ENCODE measurements at regions not wholly inside any gene's neighbourhood (a gene's known extent, or its start where the extent isn't known, plus 50 kb on each side); places are given as distances from the start of the nearest gene placed in this dataset.

DNA sequence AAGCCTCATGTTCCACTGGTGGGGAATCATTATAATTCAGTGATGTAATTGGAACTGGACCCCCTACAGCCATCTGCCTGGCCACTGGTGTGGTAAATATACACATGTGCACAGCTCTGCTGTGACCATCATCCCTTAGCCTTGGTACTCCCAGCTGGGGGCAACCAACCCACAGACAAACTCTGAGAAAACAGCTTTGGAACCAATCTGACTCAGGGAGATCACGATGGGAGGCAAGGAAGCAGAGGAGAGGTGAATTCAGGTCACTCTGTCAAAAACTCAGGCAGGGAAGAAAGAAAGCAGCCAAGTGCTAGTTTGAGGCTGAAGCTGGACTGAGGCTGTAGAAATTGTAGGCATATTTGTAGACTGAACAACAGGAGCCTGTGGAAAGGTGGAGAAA, 197.8 kb upstream of the GALNT2 start:
- Mint-ChIP-seq H3K27me3 (peaks cover 4% of the 10 kb centered on the region), H3K27ac (no peak overlapping the region), H3K36me3 (no peaks in the 10 kb centered on the region), H3K9me3 (no peaks in the 10 kb centered on the region), H3K4me3 (no peak overlapping the region), H3K4me1 (no peaks in the 10 kb centered on the region)

GRCh38 chr1:229869687-229870086, 197.4 kb upstream of the GALNT2 start:
- Mint-ChIP-seq H3K36me3 (no peaks in the 10 kb centered on the region), H3K4me1 (no peaks in the 10 kb centered on the region), H3K9me3 (no peaks in the 10 kb centered on the region), H3K27ac (peak overlapping the region in 1 of 3 donors; percentile 91), H3K27me3 (peaks cover 4% of the 10 kb centered on the region), H3K4me3 (no peak overlapping the region)

- Mint-ChIP-seq H3K36me3 (no peaks in the 10 kb centered on the region), H3K27ac (peak overlapping the region in 1 of 3 donors; percentile 91), H3K9me3 (no peaks in the 10 kb centered on the region), H3K4me1 (no peaks in the 10 kb centered on the region), H3K27me3 (peaks cover 4% of the 10 kb centered on the region), H3K4me3 (no peak overlapping the region)
Measured at GRCh38 chr1:229870381-229870780, 196.7 kb upstream of the GALNT2 start.

- no peaks in the 10 kb centered on the region for H3K4me1 Mint-ChIP-seq
- no peak overlapping the region for H3K4me3 Mint-ChIP-seq
- H3K27ac Mint-ChIP-seq = peak overlapping the region in 1 of 3 donors; percentile 24
- no peaks in the 10 kb centered on the region for H3K36me3 Mint-ChIP-seq
- H3K9me3 Mint-ChIP-seq = no peaks in the 10 kb centered on the region
- peaks cover 4% of the 10 kb centered on the region for H3K27me3 Mint-ChIP-seq
Measured at GRCh38 chr1:229871078-229871676, 195.9 kb upstream of the GALNT2 start.

GRCh38 chr1:229874136-229874535, 192.9 kb upstream of the GALNT2 start:
- Mint-ChIP-seq H3K27me3 (peaks cover 3% of the 10 kb centered on the region), H3K4me1 (peaks cover 0 to 2% (median 0%) of the 10 kb centered on the region in 3 donors), H3K9me3 (no peaks in the 10 kb centered on the region), H3K27ac (no peak overlapping the region), H3K4me3 (no peak overlapping the region), H3K36me3 (no peaks in the 10 kb centered on the region)

DNA sequence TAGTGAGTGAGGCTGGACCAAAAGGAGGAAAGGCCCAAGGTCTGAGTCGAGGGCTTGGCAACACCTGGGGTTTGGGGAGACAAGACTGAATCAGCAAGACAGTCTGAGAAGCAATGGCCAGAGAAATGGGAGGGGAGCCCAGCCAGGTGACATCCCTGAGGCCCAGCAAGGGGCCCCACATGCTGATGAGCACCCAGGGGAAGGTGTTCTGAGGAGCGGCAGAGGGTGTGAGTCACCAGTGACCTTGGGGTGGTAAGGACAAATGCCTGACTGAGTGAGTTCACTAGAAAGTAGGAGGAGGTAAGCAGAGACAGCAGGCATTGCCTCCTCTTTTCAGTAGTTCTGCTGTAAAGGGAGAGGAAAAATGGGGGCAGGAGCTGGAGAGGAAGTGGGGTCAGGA, 192.4 kb upstream of the GALNT2 start:
- no peaks in the 10 kb centered on the region for H3K9me3 Mint-ChIP-seq
- H3K36me3 Mint-ChIP-seq = no peaks in the 10 kb centered on the region
- peaks cover 0 to 2% (median 0%) of the 10 kb centered on the region in 3 donors for H3K4me1 Mint-ChIP-seq
- H3K27ac Mint-ChIP-seq = no peak overlapping the region
- H3K27me3 Mint-ChIP-seq = peaks cover 5% of the 10 kb centered on the region
- H3K4me3 Mint-ChIP-seq = no peak overlapping the region

DNA sequence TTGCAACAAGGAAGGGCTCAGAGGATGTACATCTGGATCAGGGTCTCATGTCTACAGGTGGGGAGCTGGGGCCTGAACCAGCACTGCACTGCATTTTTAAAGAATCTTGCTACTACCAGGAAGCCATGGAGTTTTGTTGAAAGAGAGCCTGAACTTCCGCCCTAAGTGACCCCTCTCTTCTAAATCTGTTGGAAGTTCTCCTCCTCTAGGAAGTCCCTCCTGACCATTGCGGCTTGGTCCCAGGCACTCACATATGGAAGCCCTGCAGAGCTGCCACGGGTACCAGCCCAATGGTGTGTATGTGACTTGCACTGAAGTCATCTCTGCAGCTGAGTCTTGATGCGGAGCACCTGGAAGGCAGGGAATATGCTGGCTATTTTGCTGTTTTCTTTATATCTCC, 192.0 kb upstream of the GALNT2 start:
- Mint-ChIP-seq H3K27me3 (peaks cover 9% of the 10 kb centered on the region), H3K4me3 (no peak overlapping the region), H3K9me3 (no peaks in the 10 kb centered on the region), H3K27ac (peak overlapping the region in 1 of 3 donors; percentile 19), H3K36me3 (no peaks in the 10 kb centered on the region), H3K4me1 (peaks cover 0 to 2% (median 0%) of the 10 kb centered on the region in 3 donors)

GRCh38 chr1:229879746-229880145, 187.3 kb upstream of the GALNT2 start:
- Mint-ChIP-seq H3K27me3 (peaks cover 24% of the 10 kb centered on the region), H3K4me1 (peaks cover 0 to 2% (median 0%) of the 10 kb centered on the region in 3 donors), H3K4me3 (no peak overlapping the region), H3K27ac (no peak overlapping the region), H3K9me3 (no peaks in the 10 kb centered on the region), H3K36me3 (no peaks in the 10 kb centered on the region)

DNA sequence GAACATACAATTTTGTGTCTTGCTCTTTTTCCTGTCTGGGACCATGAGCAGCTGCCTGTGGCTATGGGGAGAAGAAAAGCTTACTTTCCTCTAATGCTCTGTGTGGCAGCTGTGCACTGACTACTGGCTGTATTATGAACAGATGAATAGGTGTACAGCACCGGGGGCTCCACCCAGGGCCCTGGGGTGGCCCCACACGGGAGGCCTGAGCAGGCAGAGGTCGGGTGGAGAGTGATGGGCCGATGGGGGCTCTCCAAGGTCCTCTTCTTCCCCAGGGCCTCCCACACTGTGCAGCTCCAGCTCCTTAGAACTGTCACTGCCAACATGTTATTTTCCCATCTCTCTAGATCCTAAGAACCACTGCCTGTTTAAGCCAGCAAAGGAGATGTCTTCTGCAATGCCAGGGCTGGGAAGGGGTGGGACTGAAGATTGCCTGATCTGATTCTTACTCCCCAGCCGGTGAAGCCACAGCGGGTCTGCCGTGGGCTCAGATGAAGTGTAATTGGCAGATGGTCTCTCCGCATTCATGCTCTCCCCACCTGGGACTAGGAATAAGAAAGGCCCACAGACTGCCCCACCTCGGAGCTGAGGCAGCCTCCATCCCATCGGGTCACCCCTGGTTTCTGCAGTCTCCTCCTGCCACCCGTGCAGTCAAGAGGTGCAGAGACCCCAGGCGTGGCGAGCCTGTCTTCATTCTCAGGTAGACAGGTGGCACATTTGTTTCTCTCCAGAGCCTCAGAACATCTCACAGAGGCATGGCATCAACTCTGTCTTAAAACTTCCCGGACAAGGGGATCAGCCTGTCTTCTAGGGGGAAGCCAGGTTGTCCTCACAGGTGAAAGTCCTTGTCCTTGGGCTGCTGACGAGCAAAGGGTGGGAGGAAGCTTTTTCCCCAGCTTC, 186.5 kb upstream of the GALNT2 start:
- peaks cover 0 to 2% (median 0%) of the 10 kb centered on the region in 3 donors for H3K4me1 Mint-ChIP-seq
- H3K4me3 Mint-ChIP-seq = no peak overlapping the region
- no peaks in the 10 kb centered on the region for H3K36me3 Mint-ChIP-seq
- no peak overlapping the region for H3K27ac Mint-ChIP-seq
- peaks cover 24% of the 10 kb centered on the region for H3K27me3 Mint-ChIP-seq
- H3K9me3 Mint-ChIP-seq = no peaks in the 10 kb centered on the region

DNA sequence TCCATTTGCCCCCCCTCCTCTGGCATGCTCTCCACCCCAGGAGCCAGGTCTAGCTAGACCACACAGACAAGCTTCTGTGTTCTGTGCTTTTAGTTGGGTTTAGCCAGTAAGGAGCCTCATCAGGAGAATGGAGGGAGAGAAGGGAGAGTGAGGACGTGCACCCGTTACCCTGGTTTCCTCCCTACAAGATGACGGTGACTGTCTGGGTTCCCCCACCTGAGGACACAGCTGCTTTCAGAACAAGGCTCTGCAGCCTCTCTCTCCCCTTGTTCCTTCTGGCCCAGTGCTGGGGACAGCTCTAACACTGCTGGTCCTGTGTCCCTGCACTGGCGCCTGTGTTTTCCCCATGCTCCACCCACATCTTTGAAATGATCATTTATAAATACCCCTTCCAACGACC, 184.4 kb upstream of the GALNT2 start:
- no peaks in the 10 kb centered on the region for H3K36me3 Mint-ChIP-seq
- peaks cover 25% of the 10 kb centered on the region for H3K27me3 Mint-ChIP-seq
- no peak overlapping the region for H3K4me3 Mint-ChIP-seq
- no peaks in the 10 kb centered on the region for H3K9me3 Mint-ChIP-seq
- H3K27ac Mint-ChIP-seq = no peak overlapping the region
- H3K4me1 Mint-ChIP-seq = peaks cover 0 to 2% (median 0%) of the 10 kb centered on the region in 3 donors

- Mint-ChIP-seq H3K4me1 (peaks cover 0 to 2% (median 0%) of the 10 kb centered on the region in 3 donors), H3K4me3 (no peak overlapping the region), H3K27ac (no peak overlapping the region), H3K27me3 (peaks cover 23% of the 10 kb centered on the region), H3K9me3 (peaks cover 0 to 1% (median 0%) of the 10 kb centered on the region in 3 donors), H3K36me3 (no peaks in the 10 kb centered on the region)
Measured at GRCh38 chr1:229883504-229884200, 183.4 kb upstream of the GALNT2 start.

- Mint-ChIP-seq H3K4me3 (no peak overlapping the region), H3K4me1 (no peaks in the 10 kb centered on the region), H3K27ac (no peak overlapping the region), H3K36me3 (no peaks in the 10 kb centered on the region), H3K27me3 (peaks cover 20% of the 10 kb centered on the region), H3K9me3 (peaks cover 0 to 1% (median 0%) of the 10 kb centered on the region in 3 donors)
Measured at GRCh38 chr1:229884765-229885164, 182.3 kb upstream of the GALNT2 start.

DNA sequence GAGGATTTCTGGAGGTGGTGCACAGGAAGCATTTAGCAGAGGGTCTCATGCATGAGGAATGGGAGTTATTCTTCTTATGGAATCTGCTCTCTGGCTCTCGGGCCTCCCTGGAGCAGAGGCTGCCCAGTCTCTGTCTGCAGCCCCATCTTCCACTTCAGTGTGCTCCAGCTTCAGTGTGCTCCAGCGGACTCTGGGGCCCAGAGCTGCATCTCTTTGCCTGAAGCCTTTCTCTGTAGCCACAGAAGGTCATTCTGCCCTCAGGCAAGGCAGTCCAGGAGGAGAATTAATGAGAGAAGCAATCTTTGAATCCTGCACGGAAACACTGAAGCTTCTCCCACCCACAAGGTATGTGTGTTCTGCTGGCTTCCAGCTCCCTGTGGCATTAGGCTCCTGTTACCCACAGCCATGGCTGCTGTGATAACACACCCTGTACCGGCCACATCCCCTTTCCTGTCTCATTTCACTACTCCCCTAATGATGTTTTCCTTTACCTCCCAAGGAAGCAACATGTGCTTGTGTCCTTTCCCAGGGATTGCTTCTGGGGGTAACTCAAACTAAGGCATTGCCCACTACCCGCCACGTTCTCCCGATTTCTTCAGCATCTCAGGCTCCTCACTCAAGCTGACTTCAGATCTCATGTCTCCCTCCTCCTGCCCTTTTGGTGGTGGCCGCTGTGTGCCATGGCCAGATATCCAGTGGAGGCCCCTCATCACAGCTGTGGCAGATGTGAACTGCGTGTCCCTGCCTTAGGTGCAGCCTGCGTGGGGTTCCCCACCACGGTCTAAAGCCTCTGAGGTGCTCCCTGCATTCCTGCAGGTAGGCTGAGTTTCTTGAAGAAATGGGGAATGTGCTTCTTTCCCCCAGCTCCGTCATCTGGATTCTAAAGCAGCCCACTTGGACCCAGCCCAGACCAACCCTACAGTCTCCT, 181.2 kb upstream of the GALNT2 start:
- H3K27ac Mint-ChIP-seq = no peak overlapping the region
- no peak overlapping the region for H3K4me3 Mint-ChIP-seq
- no peaks in the 10 kb centered on the region for H3K4me1 Mint-ChIP-seq
- H3K36me3 Mint-ChIP-seq = no peaks in the 10 kb centered on the region
- peaks cover 18% of the 10 kb centered on the region for H3K27me3 Mint-ChIP-seq
- H3K9me3 Mint-ChIP-seq = peaks cover 0 to 1% (median 0%) of the 10 kb centered on the region in 3 donors

DNA sequence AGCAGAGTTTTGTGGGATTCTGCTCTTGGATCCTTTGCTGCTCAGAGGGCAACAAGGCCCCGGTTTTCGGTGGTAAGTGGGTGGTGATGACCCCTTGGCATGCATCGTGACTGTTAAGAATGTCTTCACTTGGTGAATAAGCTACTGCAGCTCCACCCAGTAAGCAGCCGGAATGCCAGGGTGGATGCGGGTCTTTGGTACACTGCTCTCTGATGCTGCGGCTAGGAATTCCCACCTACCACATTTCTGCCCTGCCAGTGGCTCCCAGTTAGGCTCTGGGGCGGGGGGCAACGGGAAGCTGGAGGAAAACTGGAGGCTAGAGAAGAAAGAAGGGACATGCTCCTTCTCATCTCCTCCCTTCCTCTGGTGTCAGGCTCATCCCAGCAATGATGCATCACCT, 180.4 kb upstream of the GALNT2 start:
- peaks cover 0 to 1% (median 0%) of the 10 kb centered on the region in 3 donors for H3K9me3 Mint-ChIP-seq

More for the DNA sequence above, 180.4 kb upstream of the GALNT2 start:
- Mint-ChIP-seq H3K4me1 (no peaks in the 10 kb centered on the region), H3K27ac (no peak overlapping the region), H3K27me3 (peaks cover 12% of the 10 kb centered on the region), H3K36me3 (no peaks in the 10 kb centered on the region), H3K4me3 (no peak overlapping the region)
